ENCODE measurements at regions not wholly inside any gene's neighbourhood (a gene's known extent, or its start where the extent isn't known, plus 50 kb on each side); places are given as distances from the start of the nearest gene placed in this dataset.

GRCh38 chr22:34055525-34056200, 135.4 kb upstream of the LARGE1 start:
- DNase-seq, result no peak

- DNase-seq, result no peak
These were observed 137.4 kb upstream of the LARGE1 start for GRCh38 chr22:34057726-34058125.

- no peak for DNase-seq
These were observed 144.4 kb upstream of the LARGE1 start for GRCh38 chr22:34064696-34065095.

GRCh38 chr22:34067031-34067430, 146.8 kb upstream of the LARGE1 start:
- DNase-seq, result no peak

GRCh38 chr22:34068001-34068400, 147.7 kb upstream of the LARGE1 start:
- DNase-seq, result no peak

GRCh38 chr22:34070051-34070450, 149.8 kb upstream of the LARGE1 start:
- DNase-seq, result no peak

GRCh38 chr22:34070531-34070930, 150.3 kb upstream of the LARGE1 start:
- no peak for DNase-seq

GRCh38 chr22:34072585-34072984, 152.3 kb upstream of the LARGE1 start:
- DNase-seq, result no peak

- DNase-seq, result peak; percentile 3
These were observed 160.2 kb upstream of the LARGE1 start for GRCh38 chr22:34080433-34080832.

GRCh38 chr22:34096770-34097169, 176.5 kb upstream of the LARGE1 start:
- no peak for DNase-seq

GRCh38 chr22:34099278-34099677, 179.0 kb upstream of the LARGE1 start:
- DNase-seq, result no peak

GRCh38 chr22:34102633-34103032, 182.4 kb upstream of the LARGE1 start:
- no peak for DNase-seq

- DNase-seq, result peak; percentile 12
These were observed 185.3 kb upstream of the LARGE1 start for GRCh38 chr22:34105461-34106062.

GRCh38 chr22:34108168-34108567, 187.9 kb upstream of the LARGE1 start:
- DNase-seq, result no peak

- peak; percentile 21 for DNase-seq
These were observed 191.0 kb upstream of the LARGE1 start for GRCh38 chr22:34111210-34111824.

- no peak for DNase-seq
These were observed 193.1 kb upstream of the LARGE1 start for GRCh38 chr22:34113381-34113780.

- DNase-seq, result no peak
These were observed 194.1 kb upstream of the LARGE1 start for GRCh38 chr22:34114406-34114805.

GRCh38 chr22:34115722-34116121, 195.4 kb upstream of the LARGE1 start:
- no peak for DNase-seq

- no peak for DNase-seq
These were observed 195.8 kb upstream of the LARGE1 start for GRCh38 chr22:34116126-34116525.

- DNase-seq, result no peak
These were observed 201.8 kb upstream of the LARGE1 start for GRCh38 chr22:34122042-34122441.

GRCh38 chr22:34129691-34130486, 209.6 kb upstream of the LARGE1 start:
- DNase-seq, result no peak

- DNase-seq, result no peak
These were observed 215.5 kb upstream of the LARGE1 start for GRCh38 chr22:34135749-34136148.

GRCh38 chr22:34150023-34150422, 229.7 kb upstream of the LARGE1 start:
- no peak for DNase-seq
